ENCODE measurements at regions not wholly inside any gene's neighbourhood (a gene's known extent, or its start where the extent isn't known, plus 50 kb on each side); places are given as distances from the start of the nearest gene placed in this dataset.

- TF ChIP-seq CTCF (IDR thresholded peaks at IDR 0.05): no peak
- no peak for TF ChIP-seq POLR2A (IDR thresholded peaks at IDR 0.05)
- TF ChIP-seq POLR2AphosphoS5 (IDR thresholded peaks at IDR 0.05; ENCODE audit: insufficient read depth in 1 of 2, low read depth in 1 of 2): no peak
Observed at GRCh38 chr12:92000597-92000996, 145.0 kb downstream of the BTG1 start.
